Thyroid gland (tissue), 4 donors: ENCODE measurements at regions not wholly inside any gene's neighbourhood (a gene's known extent, or its start where the extent isn't known, plus 50 kb on each side); places are given as distances from the start of the nearest gene placed in this dataset.

Source experiments
- POLR2A ChIP-seq, 2 donors: fragments of 450-650 bp; IDR thresholded peaks; one replicate each; pipeline ENCODE4 v1.6.1; 2017; ENCODE audit warnings: antibody characterized with exemption in 2 of 2, mild to moderate bottlenecking in 2 of 2, moderate library complexity in 1 of 2
- TF ChIP-seq, protein P1 (sequence below), 6 experiments: fragments of 200-600 bp in 3 of 6; fragments of 450-650 bp in 3 of 6; sonication (generic) in 3 of 6; IDR thresholded peaks; one replicate each; pipeline ENCODE4 v1.5.1; 2016 to 2019; ENCODE audit warnings: antibody characterized with exemption in 6 of 6, mild to moderate bottlenecking in 2 of 6, inconsistent platforms in 1 of 6, moderate library complexity in 1 of 6

DNA sequence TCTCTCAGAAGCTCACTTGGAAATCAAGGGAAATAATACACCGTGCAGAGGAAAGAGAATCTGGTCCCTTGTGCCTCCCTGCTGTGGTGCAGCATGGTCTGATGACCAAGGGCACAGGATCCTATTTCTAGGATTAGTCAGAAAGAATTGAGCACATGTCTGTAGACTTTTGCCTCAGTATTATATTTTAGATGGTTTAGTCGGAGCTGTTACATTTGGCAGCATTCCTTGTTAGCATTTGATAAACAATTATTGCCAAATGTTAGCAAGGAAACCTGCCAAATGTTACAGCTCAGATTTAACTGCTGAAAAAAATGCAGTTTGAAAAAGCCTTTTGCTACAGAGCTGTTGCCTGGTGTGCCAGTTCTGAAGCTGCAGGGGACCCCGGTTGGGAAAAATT lies 183.5 kb upstream of the DPYD start:
- TF ChIP-seq, protein P1, sequence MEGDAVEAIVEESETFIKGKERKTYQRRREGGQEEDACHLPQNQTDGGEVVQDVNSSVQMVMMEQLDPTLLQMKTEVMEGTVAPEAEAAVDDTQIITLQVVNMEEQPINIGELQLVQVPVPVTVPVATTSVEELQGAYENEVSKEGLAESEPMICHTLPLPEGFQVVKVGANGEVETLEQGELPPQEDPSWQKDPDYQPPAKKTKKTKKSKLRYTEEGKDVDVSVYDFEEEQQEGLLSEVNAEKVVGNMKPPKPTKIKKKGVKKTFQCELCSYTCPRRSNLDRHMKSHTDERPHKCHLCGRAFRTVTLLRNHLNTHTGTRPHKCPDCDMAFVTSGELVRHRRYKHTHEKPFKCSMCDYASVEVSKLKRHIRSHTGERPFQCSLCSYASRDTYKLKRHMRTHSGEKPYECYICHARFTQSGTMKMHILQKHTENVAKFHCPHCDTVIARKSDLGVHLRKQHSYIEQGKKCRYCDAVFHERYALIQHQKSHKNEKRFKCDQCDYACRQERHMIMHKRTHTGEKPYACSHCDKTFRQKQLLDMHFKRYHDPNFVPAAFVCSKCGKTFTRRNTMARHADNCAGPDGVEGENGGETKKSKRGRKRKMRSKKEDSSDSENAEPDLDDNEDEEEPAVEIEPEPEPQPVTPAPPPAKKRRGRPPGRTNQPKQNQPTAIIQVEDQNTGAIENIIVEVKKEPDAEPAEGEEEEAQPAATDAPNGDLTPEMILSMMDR (IDR thresholded peaks at IDR 0.05), result no peak
- no peak for TF ChIP-seq POLR2A (IDR thresholded peaks at IDR 0.05)
